ENCODE measurements at regions not wholly inside any gene's neighbourhood (a gene's known extent, or its start where the extent isn't known, plus 50 kb on each side); places are given as distances from the start of the nearest gene placed in this dataset.
"Not testable (repeated sequence)": the region's sequence is repeated elsewhere in the genome, so short reads cannot be mapped to it uniquely, and the experiment has no call there.

DNA sequence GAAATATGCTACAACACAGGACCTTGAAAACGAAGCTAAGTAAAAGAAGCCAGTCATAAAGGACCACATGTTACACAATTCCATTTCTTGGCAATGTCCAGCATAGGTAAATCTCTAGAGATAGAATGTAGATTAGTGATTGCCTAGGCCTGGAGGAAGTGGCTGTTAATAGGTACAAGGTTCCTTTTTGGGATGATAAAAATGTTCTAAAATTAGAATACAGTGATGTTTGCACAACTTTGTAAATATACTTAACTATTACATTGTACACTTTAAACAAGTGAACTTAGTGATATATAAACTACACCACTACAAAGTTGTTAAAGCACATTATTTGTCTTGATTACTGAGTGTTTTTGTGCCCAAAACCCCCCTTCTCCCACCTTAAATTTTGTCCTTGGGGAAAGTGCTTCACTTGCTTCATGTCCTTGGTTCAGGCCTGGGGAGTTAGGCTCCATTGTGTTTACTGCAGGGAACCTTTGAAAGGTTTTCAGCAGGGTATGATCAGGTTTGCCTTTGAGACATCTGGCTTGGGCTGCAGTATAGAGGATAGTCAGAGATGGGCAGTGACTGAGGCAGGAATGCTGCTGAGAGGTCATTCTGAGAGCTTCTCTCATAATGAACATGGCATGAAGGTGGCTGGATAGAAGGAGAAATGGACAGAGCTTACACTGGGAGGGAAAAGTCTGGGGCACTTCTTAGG lies 1052.6 kb downstream of the REEP3 start:
- in situ Hi-C loops (cut with MboI; ENCODE audit: low sequenced_read_pairs, unreplicated experiment): no loop called here
- DNase-seq (ENCODE audit: low spot score): no peak
- TF ChIP-seq, protein P1, sequence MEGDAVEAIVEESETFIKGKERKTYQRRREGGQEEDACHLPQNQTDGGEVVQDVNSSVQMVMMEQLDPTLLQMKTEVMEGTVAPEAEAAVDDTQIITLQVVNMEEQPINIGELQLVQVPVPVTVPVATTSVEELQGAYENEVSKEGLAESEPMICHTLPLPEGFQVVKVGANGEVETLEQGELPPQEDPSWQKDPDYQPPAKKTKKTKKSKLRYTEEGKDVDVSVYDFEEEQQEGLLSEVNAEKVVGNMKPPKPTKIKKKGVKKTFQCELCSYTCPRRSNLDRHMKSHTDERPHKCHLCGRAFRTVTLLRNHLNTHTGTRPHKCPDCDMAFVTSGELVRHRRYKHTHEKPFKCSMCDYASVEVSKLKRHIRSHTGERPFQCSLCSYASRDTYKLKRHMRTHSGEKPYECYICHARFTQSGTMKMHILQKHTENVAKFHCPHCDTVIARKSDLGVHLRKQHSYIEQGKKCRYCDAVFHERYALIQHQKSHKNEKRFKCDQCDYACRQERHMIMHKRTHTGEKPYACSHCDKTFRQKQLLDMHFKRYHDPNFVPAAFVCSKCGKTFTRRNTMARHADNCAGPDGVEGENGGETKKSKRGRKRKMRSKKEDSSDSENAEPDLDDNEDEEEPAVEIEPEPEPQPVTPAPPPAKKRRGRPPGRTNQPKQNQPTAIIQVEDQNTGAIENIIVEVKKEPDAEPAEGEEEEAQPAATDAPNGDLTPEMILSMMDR (IDR thresholded peaks at IDR 0.05; ENCODE audit: borderline replicate concordance, control extremely low read depth, extremely low read depth, insufficient read depth, missing control alignments): no peak

GRCh38 chr10:64574371-64574770 lies 1053.2 kb downstream of the REEP3 start:
- in situ Hi-C loops (cut with MboI; ENCODE audit: low sequenced_read_pairs, unreplicated experiment): no loop called here
- TF ChIP-seq, protein P1 (IDR thresholded peaks at IDR 0.05; ENCODE audit: borderline replicate concordance, control extremely low read depth, extremely low read depth, insufficient read depth, missing control alignments): no peak
- DNase-seq (ENCODE audit: low spot score): no peak

- TF ChIP-seq, protein P1 (IDR thresholded peaks at IDR 0.05; ENCODE audit: borderline replicate concordance, control extremely low read depth, extremely low read depth, insufficient read depth, missing control alignments): no peak
- no peak for DNase-seq (ENCODE audit: low spot score)
- in situ Hi-C loops (cut with MboI; ENCODE audit: low sequenced_read_pairs, unreplicated experiment): no loop called here
Measured at GRCh38 chr10:64576497-64576896, 1055.3 kb downstream of the REEP3 start.

GRCh38 chr10:64578757-64579156 lies 1057.6 kb downstream of the REEP3 start:
- in situ Hi-C loops (cut with MboI; ENCODE audit: low sequenced_read_pairs, unreplicated experiment); DNase-seq (ENCODE audit: low spot score): not testable (repeated sequence)

GRCh38 chr10:64586934-64587503 lies 1065.8 kb downstream of the REEP3 start:
- DNase-seq (ENCODE audit: low spot score): no peak

DNA sequence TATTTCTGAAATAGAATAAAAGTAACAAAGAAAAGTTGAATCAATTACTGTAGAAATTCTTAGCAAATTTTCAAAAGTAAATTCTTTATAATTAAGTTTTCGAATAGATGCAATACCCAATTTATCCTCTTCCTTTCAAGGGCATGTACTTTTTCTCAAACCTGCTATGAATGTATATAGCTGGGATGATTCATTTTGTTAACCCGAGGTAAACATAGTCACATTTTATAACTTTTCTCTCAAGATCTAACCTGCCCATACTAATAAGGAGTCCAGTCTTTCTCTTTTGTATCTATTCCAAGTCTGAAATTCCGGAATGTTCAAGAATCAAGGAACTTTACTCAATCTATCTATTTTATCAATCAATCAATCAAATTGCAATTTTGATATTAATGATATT lies 1072.9 kb downstream of the REEP3 start:
- TF ChIP-seq, protein P1 (IDR thresholded peaks at IDR 0.05; ENCODE audit: borderline replicate concordance, control extremely low read depth, extremely low read depth, insufficient read depth, missing control alignments): no peak
- DNase-seq (ENCODE audit: low spot score): no peak
- in situ Hi-C loops (cut with MboI; ENCODE audit: low sequenced_read_pairs, unreplicated experiment): no loop called here

More at GRCh38 chr10:64586934-64587503, 1065.8 kb downstream of the REEP3 start:
- in situ Hi-C loops (cut with MboI; ENCODE audit: low sequenced_read_pairs, unreplicated experiment): no loop called here
- TF ChIP-seq, protein P1 (IDR thresholded peaks at IDR 0.05; ENCODE audit: borderline replicate concordance, control extremely low read depth, extremely low read depth, insufficient read depth, missing control alignments): no peak

- in situ Hi-C loops (cut with MboI; ENCODE audit: low sequenced_read_pairs, unreplicated experiment): no loop called here
- no peak for DNase-seq (ENCODE audit: low spot score)
- TF ChIP-seq, protein P1 (IDR thresholded peaks at IDR 0.05; ENCODE audit: borderline replicate concordance, control extremely low read depth, extremely low read depth, insufficient read depth, missing control alignments): no peak
Measured at GRCh38 chr10:64598600-64598999, 1077.4 kb downstream of the REEP3 start.

Measured in GM13976 (cell line).